Transverse colon (tissue), 4 donors: ENCODE measurements at regions not wholly inside any gene's neighbourhood (a gene's known extent, or its start where the extent isn't known, plus 50 kb on each side); places are given as distances from the start of the nearest gene placed in this dataset.

Experiments
- DNase-seq: peaks from one replicate; pipeline ENCODE4 v3.0.0-alpha.2; 2019
- H3K27ac ChIP-seq, 4 donors: fragments of 200-600 bp; sonication (generic); 2 replicates each; pipeline ENCODE4 v1.5.1; 2016 to 2018; ENCODE audit warnings: inconsistent platforms in 4 of 4
- H3K27me3 ChIP-seq: fragments of 200-600 bp; sonication (generic); 2 replicates; pipeline ENCODE4 v1.5.1; 2017; ENCODE audit warnings: inconsistent platforms
- H3K36me3 ChIP-seq, 4 donors: fragments of 200-600 bp; sonication (generic); 2 replicates each; pipeline ENCODE4 v1.5.1; 2017 to 2019; ENCODE audit warnings: inconsistent platforms in 4 of 4
- H3K4me1 ChIP-seq, 4 donors: fragments of 200-600 bp; sonication (generic); 2 replicates each; pipeline ENCODE4 v1.5.1; 2017 to 2020; ENCODE audit warnings: inconsistent platforms in 4 of 4
- H3K4me3 ChIP-seq, 4 donors: fragments of 200-600 bp; sonication (generic); 1 replicate in 1 of 4; 2 replicates in 3 of 4; pipeline versions ENCODE4 v1.5.1 to v1.6.1; 2017 to 2019; ENCODE audit warnings: inconsistent platforms in 4 of 4
- H3K9me3 ChIP-seq, 2 donors: fragments of 200-600 bp; sonication (generic); 2 replicates each; pipeline ENCODE4 v1.5.1; 2017 to 2019; ENCODE audit warnings: inconsistent platforms in 2 of 2
- CTCF ChIP-seq, 5 experiments: fragments of 200-600 bp in 3 of 5; fragments of 450-650 bp in 2 of 5; sonication (generic) in 3 of 5; IDR thresholded peaks; 1 replicate in 2 of 5; 2 replicates in 3 of 5; pipeline ENCODE4 v1.5.1; 2016 to 2017; ENCODE audit warnings: antibody characterized with exemption in 5 of 5, inconsistent platforms in 3 of 5, mild to moderate bottlenecking in 2 of 5, moderate library complexity in 1 of 5
- EP300 ChIP-seq: sonication (generic); formaldehyde crosslinking; IDR thresholded peaks from one replicate; pipeline ENCODE4 v1.6.1; 2017; ENCODE audit warnings: antibody characterized with exemption, low read depth
- POLR2A ChIP-seq: fragments of 450-650 bp; IDR thresholded peaks from one replicate; pipeline ENCODE4 v1.6.1; 2016; ENCODE audit warnings: antibody characterized with exemption, mild to moderate bottlenecking, moderate library complexity
- POLR2AphosphoS5 ChIP-seq, 3 donors: sonication (generic); formaldehyde crosslinking; IDR thresholded peaks; one replicate each; pipeline ENCODE4 v1.6.1; 2016; ENCODE audit warnings: antibody characterized with exemption in 3 of 3
- WGBS, 2 donors: methylation state at CpG; one replicate each; pipeline ENCODE4 v1.1.5; 2018; ENCODE audit warnings: low coverage in 1 of 2; 5-methylcytosine and 5-hydroxymethylcytosine counted together
- in situ Hi-C, 4 donors: fragments of 200-750 bp; cut with MboI; loops; one replicate each; pipeline versions ENCODE4 v1.15.0 to v1.15.1; 2017; ENCODE audit warnings: low sequenced_read_pairs in 3 of 4, low pct_ligation_motif_present in 1 of 4, low pct_unique_long_range_greater_than_20kb in 1 of 4
- intact Hi-C: fragments of 100-400 bp; cut with DNase I; formaldehyde crosslinking; loops from one replicate; pipeline ENCODE4 v1.15.1; 2023; ENCODE audit warnings: low total_unique reads

GRCh38 chr4:182126603-182127002, 116.6 kb upstream of the TENM3 start:
- Histone ChIP-seq H3K27me3 (no peaks in the 10 kb centered on the region), H3K9me3 (no peaks in the 10 kb centered on the region), H3K27ac (no peak overlapping the region), H3K36me3 (no peaks in the 10 kb centered on the region), H3K4me3 (no peak overlapping the region), H3K4me1 (no peaks in the 10 kb centered on the region)
- in situ Hi-C loops (no loop called here), intact Hi-C loops (no loop called here)
- WGBS, 2 donors: 75 to 85% methylated on average over 2 of the region's 2 CpGs
- TF ChIP-seq CTCF (IDR thresholded peaks at IDR 0.05) (no peak), POLR2AphosphoS5 (IDR thresholded peaks at IDR 0.05) (no peak), EP300 (no peak)
- DNase-seq: no peak

- Histone ChIP-seq H3K36me3 (no peaks in the 10 kb centered on the region), H3K4me3 (no peak overlapping the region), H3K27ac (no peak overlapping the region), H3K27me3 (peaks cover 22% of the 10 kb centered on the region), H3K9me3 (no peaks in the 10 kb centered on the region), H3K4me1 (no peaks in the 10 kb centered on the region)
- 59 to 79% methylated on average over 3 of the region's 3 CpGs for WGBS, 2 donors
- in situ Hi-C loops: no loop called here
- intact Hi-C loops: no loop called here
- TF ChIP-seq EP300 (no peak), POLR2A (no peak), POLR2AphosphoS5 (IDR thresholded peaks at IDR 0.05) (no peak), CTCF (IDR thresholded peaks at IDR 0.05) (no peak)
- DNase-seq: no peak
Observed at GRCh38 chr4:182133033-182133432, 110.2 kb upstream of the TENM3 start.

- intact Hi-C loops (no loop called here), in situ Hi-C loops (no loop called here)
- Histone ChIP-seq H3K36me3 (no peaks in the 10 kb centered on the region), H3K9me3 (no peaks in the 10 kb centered on the region), H3K27me3 (peaks cover 31% of the 10 kb centered on the region), H3K4me1 (no peaks in the 10 kb centered on the region), H3K27ac (no peak overlapping the region), H3K4me3 (no peak overlapping the region)
- no peak for TF ChIP-seq EP300
- no peak for TF ChIP-seq POLR2A
- no peak for TF ChIP-seq CTCF (IDR thresholded peaks at IDR 0.05)
- no peak for TF ChIP-seq POLR2AphosphoS5 (IDR thresholded peaks at IDR 0.05)
- no peak for DNase-seq
Observed at GRCh38 chr4:182134261-182134660, 108.9 kb upstream of the TENM3 start.

- Histone ChIP-seq H3K9me3 (no peaks in the 10 kb centered on the region), H3K27ac (no peak overlapping the region), H3K27me3 (peaks cover 48% of the 10 kb centered on the region), H3K4me1 (peaks cover 0 to 2% (median under 1%) of the 10 kb centered on the region in 4 donors), H3K4me3 (no peak overlapping the region), H3K36me3 (no peaks in the 10 kb centered on the region)
- WGBS, 2 donors: 69 to 81% methylated on average over 3 of the region's 3 CpGs
- in situ Hi-C loops: no loop called here
- no peak for DNase-seq
- intact Hi-C loops: no loop called here
- TF ChIP-seq EP300: no peak
- no peak for TF ChIP-seq CTCF (IDR thresholded peaks at IDR 0.05)
- TF ChIP-seq POLR2AphosphoS5 (IDR thresholded peaks at IDR 0.05): no peak
Observed at GRCh38 chr4:182136201-182136600, 107.0 kb upstream of the TENM3 start.
